ENCODE measurements at regions not wholly inside any gene's neighbourhood (a gene's known extent, or its start where the extent isn't known, plus 50 kb on each side); places are given as distances from the start of the nearest gene placed in this dataset.

DNA sequence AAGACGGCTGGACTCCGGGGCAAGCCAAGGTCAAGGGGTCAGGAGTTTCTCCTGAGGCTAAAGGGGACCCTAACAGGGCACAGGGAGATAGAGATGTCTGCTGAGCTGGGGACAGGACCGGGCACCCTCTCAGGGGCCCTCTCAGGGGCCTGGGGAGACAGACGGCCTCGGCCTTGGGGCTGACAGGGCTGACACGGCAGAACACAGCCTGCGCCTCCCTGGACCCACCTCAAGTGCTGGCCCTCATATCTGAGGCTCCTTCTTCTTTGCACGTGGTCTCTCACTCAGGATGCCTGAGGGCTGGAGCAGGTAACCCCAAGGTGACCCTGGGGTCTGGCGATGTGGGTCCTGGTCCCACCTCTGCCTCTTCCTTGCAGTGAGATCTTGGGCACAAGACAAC, 186.9 kb upstream of the TNRC6C start:
- TF ChIP-seq, protein P1, sequence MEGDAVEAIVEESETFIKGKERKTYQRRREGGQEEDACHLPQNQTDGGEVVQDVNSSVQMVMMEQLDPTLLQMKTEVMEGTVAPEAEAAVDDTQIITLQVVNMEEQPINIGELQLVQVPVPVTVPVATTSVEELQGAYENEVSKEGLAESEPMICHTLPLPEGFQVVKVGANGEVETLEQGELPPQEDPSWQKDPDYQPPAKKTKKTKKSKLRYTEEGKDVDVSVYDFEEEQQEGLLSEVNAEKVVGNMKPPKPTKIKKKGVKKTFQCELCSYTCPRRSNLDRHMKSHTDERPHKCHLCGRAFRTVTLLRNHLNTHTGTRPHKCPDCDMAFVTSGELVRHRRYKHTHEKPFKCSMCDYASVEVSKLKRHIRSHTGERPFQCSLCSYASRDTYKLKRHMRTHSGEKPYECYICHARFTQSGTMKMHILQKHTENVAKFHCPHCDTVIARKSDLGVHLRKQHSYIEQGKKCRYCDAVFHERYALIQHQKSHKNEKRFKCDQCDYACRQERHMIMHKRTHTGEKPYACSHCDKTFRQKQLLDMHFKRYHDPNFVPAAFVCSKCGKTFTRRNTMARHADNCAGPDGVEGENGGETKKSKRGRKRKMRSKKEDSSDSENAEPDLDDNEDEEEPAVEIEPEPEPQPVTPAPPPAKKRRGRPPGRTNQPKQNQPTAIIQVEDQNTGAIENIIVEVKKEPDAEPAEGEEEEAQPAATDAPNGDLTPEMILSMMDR (conservative IDR thresholded peaks at IDR 0.05; ENCODE audit: low read depth, low read length): no peak
- no peak for TF ChIP-seq EZH2 (IDR thresholded peaks at IDR 0.05; ENCODE audit: low read length, unreplicated experiment)
- no peak for TF ChIP-seq EZH2phosphoT487 (IDR thresholded peaks at IDR 0.05; ENCODE audit: borderline replicate concordance, low read length)

All from PC-3 (cell line).